ENCODE measurements at regions not wholly inside any gene's neighbourhood (a gene's known extent, or its start where the extent isn't known, plus 50 kb on each side); places are given as distances from the start of the nearest gene placed in this dataset.
A peak's percentile ranks its signal among the peaks of the same experiment; 100 is the strongest.
"Not testable (repeated sequence)": the region's sequence is repeated elsewhere in the genome, so short reads cannot be mapped to it uniquely, and the experiment has no call there.

GRCh38 chr1:41308520-41308919, 52.7 kb upstream of the FOXO6 start:
- TF ChIP-seq CTCF (conservative IDR thresholded peaks at IDR 0.05), result peak; percentile 14; the same call in 1 of the 2 replicates

DNA sequence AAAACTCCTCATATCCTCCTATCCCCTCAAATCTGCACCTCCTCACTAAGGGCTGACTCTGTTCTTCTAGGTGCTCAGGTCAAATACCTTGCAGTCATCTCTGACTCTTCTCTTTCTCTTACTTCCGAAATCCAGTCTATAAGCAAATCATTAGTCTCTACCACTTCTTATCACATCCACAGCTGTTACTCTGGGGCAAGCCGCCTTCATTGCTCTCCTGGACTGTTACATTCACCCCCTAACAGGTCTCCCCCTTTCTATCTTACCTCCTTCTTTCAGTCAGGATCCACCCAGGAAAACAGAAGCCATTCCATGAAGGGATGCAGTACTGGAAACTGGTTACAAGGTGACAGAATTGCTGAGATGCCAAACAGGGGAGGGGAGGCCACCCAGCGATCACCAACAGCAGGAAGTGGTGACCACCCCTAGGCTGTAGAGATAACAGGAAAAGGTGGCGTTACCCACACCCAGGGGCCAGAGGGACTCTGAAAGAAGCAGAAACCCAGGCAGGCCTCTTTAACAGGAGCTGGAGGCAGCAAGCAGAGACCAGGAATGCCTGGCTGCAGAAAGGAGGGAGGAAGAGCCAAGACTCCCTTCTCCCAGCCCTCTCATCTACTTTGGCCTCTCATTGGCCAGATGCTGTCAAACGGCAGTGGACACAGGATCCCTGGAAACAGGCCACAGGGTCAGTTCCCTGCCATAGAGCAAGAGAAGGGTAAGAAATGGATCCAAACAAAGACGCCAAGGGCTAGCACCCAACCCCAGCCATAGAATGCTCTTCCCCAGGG, 55.5 kb upstream of the FOXO6 start:
- no peak overlapping the region for H3K27ac ChIP-seq
- no peak for TF ChIP-seq ZFX (IDR thresholded peaks at IDR 0.05)
- no peak for TF ChIP-seq CTCF (conservative IDR thresholded peaks at IDR 0.05)

More at GRCh38 chr1:41308520-41308919, 52.7 kb upstream of the FOXO6 start:
- H3K27ac ChIP-seq, result not testable (repeated sequence)

DNA sequence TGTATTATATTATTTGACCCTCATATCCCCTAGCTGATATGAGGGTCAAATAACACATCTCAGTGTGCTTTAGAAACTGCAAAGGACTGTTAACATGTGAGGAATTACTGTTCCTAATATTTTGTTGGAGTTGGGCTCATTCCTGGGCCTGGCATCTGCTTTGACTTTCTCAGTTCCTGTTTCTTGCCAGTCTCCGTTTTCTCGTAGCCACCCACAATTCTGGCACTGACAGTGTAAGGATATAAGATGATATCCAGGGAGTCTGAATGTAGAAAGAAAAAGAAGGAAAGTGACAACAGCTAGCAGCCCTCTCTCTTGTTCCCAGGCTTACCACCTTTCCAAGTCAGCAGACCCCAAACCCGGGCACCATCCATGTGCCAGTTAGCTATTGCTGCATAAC, 54.4 kb upstream of the SCMH1 start:
- no peak overlapping the region for H3K27ac ChIP-seq
- TF ChIP-seq ZFX (IDR thresholded peaks at IDR 0.05), result no peak
- TF ChIP-seq CTCF (conservative IDR thresholded peaks at IDR 0.05), result no peak

DNA sequence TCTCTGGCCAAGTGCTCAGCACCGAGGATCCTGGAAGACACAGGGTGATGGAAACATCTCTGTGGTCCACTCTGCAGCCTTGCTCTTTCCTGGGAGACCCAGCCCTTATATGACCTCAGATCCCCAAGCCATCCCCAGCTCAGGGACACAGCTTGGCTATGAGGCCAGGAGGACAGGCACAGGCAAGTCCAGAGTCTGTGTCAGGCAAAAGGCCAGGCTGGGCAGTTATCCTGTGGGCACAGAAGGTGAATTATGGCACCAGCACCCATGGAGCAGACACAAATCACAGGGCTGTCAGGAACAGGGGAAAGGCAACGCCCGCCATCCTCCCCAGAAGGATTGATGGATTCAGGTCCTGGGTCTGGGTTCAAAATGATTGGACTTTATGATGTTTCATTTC, 52.1 kb upstream of the SCMH1 start:
- no peak overlapping the region for H3K27ac ChIP-seq

DNA sequence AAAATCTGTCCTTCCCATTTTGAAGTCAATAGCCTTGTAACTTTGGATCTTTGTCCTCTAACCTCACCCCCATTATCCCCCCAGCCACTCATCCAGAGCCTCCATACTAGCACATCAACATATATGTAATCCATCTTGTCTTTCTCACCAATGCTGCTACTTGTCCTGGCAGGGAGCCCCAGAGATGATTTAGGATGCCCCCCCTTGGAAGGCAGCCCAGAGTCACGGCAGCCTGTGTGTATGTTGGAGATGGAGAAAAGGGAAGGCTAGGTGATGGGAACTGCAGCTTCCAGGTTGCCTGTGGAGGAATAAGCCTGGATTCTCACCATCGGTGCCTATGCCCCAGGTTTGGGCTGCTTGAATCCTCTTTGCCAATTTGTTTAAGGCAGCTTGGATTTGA, 51.7 kb upstream of the SCMH1 start:
- no peak overlapping the region for H3K27ac ChIP-seq
- no peak for TF ChIP-seq ZFX (IDR thresholded peaks at IDR 0.05)
- TF ChIP-seq CTCF (conservative IDR thresholded peaks at IDR 0.05), result no peak

More for the DNA sequence above, 52.1 kb upstream of the SCMH1 start:
- no peak for TF ChIP-seq CTCF (conservative IDR thresholded peaks at IDR 0.05)
- TF ChIP-seq ZFX (IDR thresholded peaks at IDR 0.05), result no peak

Measured in C4-2B (cell line).